OCI-LY1 (cell line): ENCODE measurements at regions not wholly inside any gene's neighbourhood (a gene's known extent, or its start where the extent isn't known, plus 50 kb on each side); places are given as distances from the start of the nearest gene placed in this dataset.

Source experiments
- EZH2 ChIP-seq: fragments of 200-600 bp; sonication (generic), shearing (Covaris generic); IDR thresholded peaks from 2 replicates; pipeline ENCODE4 v1.8.0; 2017; ENCODE audit warnings: borderline replicate concordance, mixed run types, mild to moderate bottlenecking, antibody characterized with exemption, low read length, moderate library complexity, mixed read lengths
- TF ChIP-seq, protein P1 (sequence below): fragments of 200-600 bp; sonication (generic), shearing (Covaris generic); IDR thresholded peaks from 2 replicates; pipeline ENCODE4 v1.5.1; 2017; ENCODE audit warnings: mild to moderate bottlenecking, antibody characterized with exemption, low read length, moderate library complexity, mixed read lengths

- TF ChIP-seq, protein P1, sequence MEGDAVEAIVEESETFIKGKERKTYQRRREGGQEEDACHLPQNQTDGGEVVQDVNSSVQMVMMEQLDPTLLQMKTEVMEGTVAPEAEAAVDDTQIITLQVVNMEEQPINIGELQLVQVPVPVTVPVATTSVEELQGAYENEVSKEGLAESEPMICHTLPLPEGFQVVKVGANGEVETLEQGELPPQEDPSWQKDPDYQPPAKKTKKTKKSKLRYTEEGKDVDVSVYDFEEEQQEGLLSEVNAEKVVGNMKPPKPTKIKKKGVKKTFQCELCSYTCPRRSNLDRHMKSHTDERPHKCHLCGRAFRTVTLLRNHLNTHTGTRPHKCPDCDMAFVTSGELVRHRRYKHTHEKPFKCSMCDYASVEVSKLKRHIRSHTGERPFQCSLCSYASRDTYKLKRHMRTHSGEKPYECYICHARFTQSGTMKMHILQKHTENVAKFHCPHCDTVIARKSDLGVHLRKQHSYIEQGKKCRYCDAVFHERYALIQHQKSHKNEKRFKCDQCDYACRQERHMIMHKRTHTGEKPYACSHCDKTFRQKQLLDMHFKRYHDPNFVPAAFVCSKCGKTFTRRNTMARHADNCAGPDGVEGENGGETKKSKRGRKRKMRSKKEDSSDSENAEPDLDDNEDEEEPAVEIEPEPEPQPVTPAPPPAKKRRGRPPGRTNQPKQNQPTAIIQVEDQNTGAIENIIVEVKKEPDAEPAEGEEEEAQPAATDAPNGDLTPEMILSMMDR: no peak
- TF ChIP-seq EZH2: no peak
These were observed 609.2 kb upstream of the BRINP3 start for GRCh38 chr1:191086910-191087309.
